Thyroid gland (tissue), 4 donors: ENCODE measurements at regions not wholly inside any gene's neighbourhood (a gene's known extent, or its start where the extent isn't known, plus 50 kb on each side); places are given as distances from the start of the nearest gene placed in this dataset.
"Not testable (repeated sequence)": the region's sequence is repeated elsewhere in the genome, so short reads cannot be mapped to it uniquely, and the experiment has no call there.

Source experiments
- DNase-seq, 2 donors: peaks; one replicate each; pipeline ENCODE4 v3.0.0-alpha.2; 2019
- H3K27ac ChIP-seq, 3 donors: fragments of 200-600 bp; sonication (generic); 1 replicate in 2 of 3; 2 replicates in 1 of 3; pipeline ENCODE4 v1.5.1; 2016 to 2019; ENCODE audit warnings: mild to moderate bottlenecking in 1 of 3, moderate library complexity in 1 of 3
- H3K27me3 ChIP-seq: fragments of 200-600 bp; sonication (generic); one replicate; pipeline ENCODE4 v1.5.1; 2019
- H3K36me3 ChIP-seq, 2 donors: fragments of 200-600 bp; sonication (generic); one replicate each; pipeline ENCODE4 v1.5.1; 2016 to 2019
- H3K4me1 ChIP-seq, 2 donors: fragments of 200-600 bp; sonication (generic); one replicate each; pipeline ENCODE4 v1.5.1; 2017 to 2019
- H3K4me3 ChIP-seq, 3 donors: fragments of 200-600 bp; sonication (generic); replicated peaks in 1 of 3; 1 replicate in 2 of 3; 2 replicates in 1 of 3; pipeline ENCODE4 v1.5.1; 2016; ENCODE audit warnings: mild to moderate bottlenecking in 1 of 3
- H3K9me3 ChIP-seq: fragments of 200-600 bp; sonication (generic); one replicate; pipeline ENCODE4 v1.5.1; 2017
- CTCF ChIP-seq, 6 experiments: fragments of 200-600 bp in 3 of 6; fragments of 450-650 bp in 3 of 6; sonication (generic) in 3 of 6; IDR thresholded peaks; one replicate each; pipeline ENCODE4 v1.5.1; 2016 to 2019; ENCODE audit warnings: antibody characterized with exemption in 6 of 6, mild to moderate bottlenecking in 2 of 6, inconsistent platforms in 1 of 6, moderate library complexity in 1 of 6
- POLR2A ChIP-seq, 2 donors: fragments of 450-650 bp; IDR thresholded peaks; one replicate each; pipeline ENCODE4 v1.6.1; 2017; ENCODE audit warnings: antibody characterized with exemption in 2 of 2, mild to moderate bottlenecking in 2 of 2, moderate library complexity in 1 of 2
- WGBS, 2 donors: methylation state at CpG; one replicate each; pipeline ENCODE4 v1.1.5; 2017; 5-methylcytosine and 5-hydroxymethylcytosine counted together
- intact Hi-C: fragments of 100-400 bp; cut with DNase I; formaldehyde crosslinking; loops from one replicate; pipeline ENCODE4 v1.15.1; 2023

- Histone ChIP-seq H3K36me3 (no peaks in the 10 kb centered on the region), H3K27ac (peak overlapping the region; percentile 88 to 92 (median 88)), H3K27me3 (no peaks in the 10 kb centered on the region), H3K9me3 (no peaks in the 10 kb centered on the region), H3K4me3 (peak overlapping the region in 2 of 3 donors; percentile 11 to 24), H3K4me1 (peaks cover 52 to 63% of the 10 kb centered on the region in 2 donors)
- WGBS, 2 donors: 40 to 45% methylated on average over 7 of the region's 7 CpGs
- DNase-seq: peak in 1 of 2 donors; percentile 20
- intact Hi-C loops: no loop called here
- no peak for TF ChIP-seq POLR2A (IDR thresholded peaks at IDR 0.05)
- no peak for TF ChIP-seq CTCF (IDR thresholded peaks at IDR 0.05)
Observed at GRCh38 chr6:25138233-25138933, 140.8 kb upstream of the CARMIL1 start.

- DNase-seq: no peak
- intact Hi-C loops: no loop called here
- H3K27ac ChIP-seq: peak overlapping the region; percentile 88 to 92 (median 88)
- peak overlapping the region in 2 of 3 donors; percentile 11 to 24 for H3K4me3 ChIP-seq
- H3K4me1 ChIP-seq: peaks cover 48 to 58% of the 10 kb centered on the region in 2 donors
- 10 to 13% methylated on average over 2 of the region's 2 CpGs for WGBS, 2 donors
- no peaks in the 10 kb centered on the region for H3K27me3 ChIP-seq
- no peaks in the 10 kb centered on the region for H3K36me3 ChIP-seq
- TF ChIP-seq POLR2A (IDR thresholded peaks at IDR 0.05) (no peak), CTCF (IDR thresholded peaks at IDR 0.05) (no peak)
- H3K9me3 ChIP-seq: no peaks in the 10 kb centered on the region
Observed at GRCh38 chr6:25138934-25139415, 140.2 kb upstream of the CARMIL1 start.

GRCh38 chr6:25139608-25140007 lies 139.6 kb upstream of the CARMIL1 start:
- H3K4me3 ChIP-seq, H3K36me3 ChIP-seq, DNase-seq, H3K27me3 ChIP-seq, intact Hi-C loops, H3K9me3 ChIP-seq: not testable (repeated sequence)
- H3K4me1 ChIP-seq: peaks cover 45 to 54% of the 10 kb centered on the region in 2 donors
- WGBS, 2 donors: 72 to 78% methylated on average over 35 to 36 of the region's 36 CpGs
- peak overlapping the region; percentile 88 to 92 (median 88) for H3K27ac ChIP-seq

- Histone ChIP-seq H3K9me3 (no peaks in the 10 kb centered on the region), H3K4me1 (peaks cover 23 to 27% of the 10 kb centered on the region in 2 donors), H3K27ac (peak overlapping the region; percentile 22 to 59 (median 47)), H3K4me3 (no peak overlapping the region), H3K27me3 (no peaks in the 10 kb centered on the region), H3K36me3 (no peaks in the 10 kb centered on the region)
- peak in 1 of 2 donors; percentile 21 for TF ChIP-seq POLR2A (IDR thresholded peaks at IDR 0.05)
- TF ChIP-seq CTCF (IDR thresholded peaks at IDR 0.05): no peak
- peak; percentile 53 to 54 for DNase-seq
- intact Hi-C loops: no loop called here
- WGBS, 2 donors: 66 to 70% methylated on average over 2 of the region's 2 CpGs
Observed at GRCh38 chr6:25142506-25142905, 136.7 kb upstream of the CARMIL1 start.

GRCh38 chr6:25144919-25145318 lies 134.3 kb upstream of the CARMIL1 start:
- Histone ChIP-seq H3K4me3 (no peak overlapping the region), H3K36me3 (no peaks in the 10 kb centered on the region), H3K9me3 (no peaks in the 10 kb centered on the region), H3K27ac (no peak overlapping the region), H3K4me1 (peaks cover 7 to 15% of the 10 kb centered on the region in 2 donors), H3K27me3 (no peaks in the 10 kb centered on the region)
- TF ChIP-seq POLR2A (IDR thresholded peaks at IDR 0.05) (no peak), CTCF (IDR thresholded peaks at IDR 0.05) (no peak)
- WGBS, 2 donors: 95 to 97% methylated on average over 1 of the region's 1 CpG
- no peak for DNase-seq
- intact Hi-C loops: no loop called here
